ENCODE measurements at regions not wholly inside any gene's neighbourhood (a gene's known extent, or its start where the extent isn't known, plus 50 kb on each side); places are given as distances from the start of the nearest gene placed in this dataset.
"Not testable (repeated sequence)": the region's sequence is repeated elsewhere in the genome, so short reads cannot be mapped to it uniquely, and the experiment has no call there.

GRCh38 chr2:61677942-61678341 lies 139.8 kb upstream of the XPO1 start:
- DNase-seq (ENCODE audit: low spot score) (no peak), FAIRE-seq (no peak)

- DNase-seq (ENCODE audit: low spot score) (no peak), FAIRE-seq (no peak)
Observed at GRCh38 chr2:61677306-61677705, 139.2 kb upstream of the XPO1 start.

- DNase-seq (ENCODE audit: low spot score) (no peak), FAIRE-seq (no peak)
Observed at GRCh38 chr2:61675204-61675603, 137.0 kb upstream of the XPO1 start.

GRCh38 chr2:61671561-61672315 lies 133.6 kb upstream of the XPO1 start:
- DNase-seq (ENCODE audit: low spot score) (no peak), FAIRE-seq (no peak)

DNA sequence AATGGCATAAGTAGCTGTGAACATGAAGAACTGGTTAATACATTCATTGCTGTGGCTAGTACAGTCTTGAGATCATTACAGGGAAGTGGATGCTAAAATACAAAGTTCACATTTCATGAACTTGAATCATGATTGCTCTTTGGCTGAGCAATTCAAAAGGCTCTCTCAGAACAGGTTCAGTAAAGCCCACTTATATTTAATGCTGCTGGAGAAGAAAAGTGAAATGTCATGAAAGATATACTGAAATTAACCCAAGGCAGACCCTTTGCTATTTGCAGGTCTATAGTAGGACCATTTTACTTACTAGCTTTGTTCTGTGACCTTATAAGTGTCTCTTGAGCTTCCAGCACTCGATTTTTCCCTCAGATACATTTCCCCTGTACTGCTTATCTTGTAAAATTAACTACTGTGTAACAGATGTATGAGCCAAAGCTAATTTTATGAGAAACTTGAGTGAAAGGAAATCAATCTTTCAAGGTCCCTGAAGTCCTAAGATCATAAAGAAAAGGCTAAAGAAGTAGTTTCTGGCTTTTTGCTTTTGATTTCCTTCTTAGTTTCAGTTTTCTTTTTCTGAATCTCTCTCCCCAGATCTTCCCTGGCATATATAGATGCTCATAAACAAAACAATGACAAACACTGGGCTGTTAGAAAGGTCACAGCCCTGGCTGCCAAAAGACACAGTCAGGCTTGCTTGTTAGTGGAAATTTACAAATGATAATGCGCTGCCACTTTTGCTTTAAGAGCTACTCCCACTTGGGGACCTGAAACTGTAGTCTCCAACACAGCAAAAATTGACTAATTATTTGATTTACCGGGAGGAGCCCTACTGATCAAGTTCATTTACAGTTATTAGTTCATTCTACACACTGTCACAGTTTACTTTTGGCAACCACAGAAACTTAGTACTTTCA lies 132.7 kb upstream of the XPO1 start:
- FAIRE-seq, result no peak
- DNase-seq (ENCODE audit: low spot score), result no peak

- DNase-seq (ENCODE audit: low spot score), result no peak
- no peak for FAIRE-seq
Observed at GRCh38 chr2:61664190-61664589, 126.0 kb upstream of the XPO1 start.

- FAIRE-seq (no peak), DNase-seq (ENCODE audit: low spot score) (no peak)
Observed at GRCh38 chr2:61662990-61663389, 124.8 kb upstream of the XPO1 start.

- DNase-seq (ENCODE audit: low spot score), result no peak
- no peak for FAIRE-seq
Observed at GRCh38 chr2:61660511-61661388, 122.6 kb upstream of the XPO1 start.

DNA sequence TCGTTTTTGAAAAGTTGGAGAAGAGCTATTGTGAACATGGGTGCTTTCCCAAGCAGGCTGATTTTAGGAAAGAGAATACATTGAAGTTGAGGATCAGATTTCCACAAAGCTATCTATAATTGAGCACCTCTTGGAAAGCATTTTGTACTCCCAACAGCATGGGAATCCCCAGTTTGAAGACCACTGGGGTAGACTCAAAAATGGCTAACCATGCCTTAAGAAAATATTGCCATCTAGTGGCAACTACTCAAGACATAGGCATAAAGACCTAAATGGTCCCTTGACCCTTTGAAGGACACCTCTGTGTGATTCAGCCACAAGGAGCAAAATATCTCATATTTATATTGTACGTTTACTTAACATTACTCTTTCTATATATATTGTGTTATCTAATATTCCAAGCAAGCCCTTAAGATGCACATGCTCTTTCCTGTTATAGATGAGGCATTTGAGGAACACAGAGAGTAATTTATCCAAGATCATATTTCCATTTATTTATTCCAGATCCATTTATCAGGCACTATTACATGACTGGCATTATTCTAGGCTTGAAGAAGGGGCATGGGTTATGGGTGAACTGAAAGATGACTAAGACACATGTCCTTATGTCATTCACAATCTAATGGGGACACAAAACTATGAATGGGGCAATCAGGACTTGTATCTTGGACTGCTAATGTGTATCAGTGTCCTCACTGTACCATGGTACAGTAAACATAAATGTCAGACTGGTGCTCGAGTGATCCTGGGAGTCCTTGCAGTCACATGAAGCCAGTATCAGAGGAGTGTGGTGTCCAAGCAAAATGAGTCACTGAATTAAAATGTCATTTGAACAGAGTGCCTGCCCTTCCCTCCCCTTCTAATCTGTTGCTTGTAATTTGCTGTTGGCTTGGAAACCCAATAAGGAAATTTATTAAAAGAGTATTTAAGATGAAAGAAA lies 121.0 kb upstream of the XPO1 start:
- DNase-seq (ENCODE audit: low spot score) (peak; percentile 51), FAIRE-seq (no peak)

GRCh38 chr2:61649946-61650345 lies 111.8 kb upstream of the XPO1 start:
- not testable (repeated sequence) for DNase-seq (ENCODE audit: low spot score); FAIRE-seq

DNA sequence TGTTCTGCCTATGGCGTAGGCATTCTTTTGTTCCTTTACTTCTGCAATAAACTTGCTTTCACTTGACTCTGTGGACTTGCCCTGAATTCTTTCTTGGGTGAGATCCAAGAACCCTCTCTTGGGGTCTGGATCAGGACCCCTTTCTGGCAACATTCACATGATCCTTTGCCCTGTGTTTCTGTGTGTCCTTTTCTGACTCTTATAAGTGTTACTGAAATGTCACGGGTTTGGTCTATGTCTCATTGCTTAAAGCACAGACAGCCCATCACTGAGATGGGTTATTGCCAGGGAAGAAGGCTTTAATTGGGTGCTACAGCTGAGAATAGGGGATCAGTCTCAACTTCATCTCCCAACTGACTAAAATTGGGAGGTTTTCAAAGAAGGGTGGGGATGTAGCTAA lies 110.9 kb upstream of the XPO1 start:
- FAIRE-seq, result no peak
- no peak for DNase-seq (ENCODE audit: low spot score)

GRCh38 chr2:61647044-61647443 lies 108.9 kb upstream of the XPO1 start:
- no peak for FAIRE-seq
- DNase-seq (ENCODE audit: low spot score), result no peak

DNA sequence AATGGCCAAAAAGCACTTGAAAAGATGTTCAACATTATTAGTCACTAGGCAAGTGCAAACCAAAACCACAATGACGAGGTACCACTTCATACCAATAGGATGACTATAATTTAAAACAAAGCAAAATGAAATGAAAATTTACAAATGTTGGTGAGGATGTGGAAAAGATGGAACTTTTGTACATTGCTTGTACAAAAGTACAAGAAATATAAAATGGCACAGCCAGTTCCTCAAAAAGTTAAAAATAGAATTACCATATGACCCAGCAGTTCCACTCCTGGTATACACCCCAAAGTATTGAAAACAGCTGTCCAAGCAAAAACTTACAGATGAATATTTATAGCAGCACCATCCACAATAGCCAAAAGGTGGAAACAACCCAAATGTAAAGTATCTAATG lies 107.8 kb upstream of the XPO1 start:
- peak; percentile 43 for DNase-seq (ENCODE audit: low spot score)
- peak; percentile 62 for FAIRE-seq

- not testable (repeated sequence) for FAIRE-seq; DNase-seq (ENCODE audit: low spot score)
Observed at GRCh38 chr2:61643153-61643552, 105.0 kb upstream of the XPO1 start.

DNA sequence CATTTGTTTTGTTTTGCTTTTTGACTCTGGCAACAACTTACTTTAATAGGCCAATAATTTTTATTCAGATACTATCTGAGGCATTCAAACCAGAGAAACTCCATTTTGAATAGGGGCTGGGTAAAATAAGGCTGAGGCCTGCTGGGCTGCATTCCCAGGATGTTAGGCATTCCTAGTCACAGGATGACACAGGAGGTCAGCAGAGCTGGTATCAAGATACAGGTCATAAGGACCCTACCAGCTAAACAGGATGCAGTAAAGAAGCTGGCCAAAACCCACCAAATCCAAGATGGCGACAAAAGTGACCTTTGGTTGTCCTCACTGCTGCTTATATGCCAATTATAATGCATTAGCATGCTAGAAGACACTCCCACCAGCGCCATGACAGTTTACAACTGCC lies 102.2 kb upstream of the XPO1 start:
- DNase-seq (ENCODE audit: low spot score), result no peak
- FAIRE-seq, result no peak

- FAIRE-seq, result no peak
- no peak for DNase-seq (ENCODE audit: low spot score)
Observed at GRCh38 chr2:61639721-61640120, 101.6 kb upstream of the XPO1 start.

DNA sequence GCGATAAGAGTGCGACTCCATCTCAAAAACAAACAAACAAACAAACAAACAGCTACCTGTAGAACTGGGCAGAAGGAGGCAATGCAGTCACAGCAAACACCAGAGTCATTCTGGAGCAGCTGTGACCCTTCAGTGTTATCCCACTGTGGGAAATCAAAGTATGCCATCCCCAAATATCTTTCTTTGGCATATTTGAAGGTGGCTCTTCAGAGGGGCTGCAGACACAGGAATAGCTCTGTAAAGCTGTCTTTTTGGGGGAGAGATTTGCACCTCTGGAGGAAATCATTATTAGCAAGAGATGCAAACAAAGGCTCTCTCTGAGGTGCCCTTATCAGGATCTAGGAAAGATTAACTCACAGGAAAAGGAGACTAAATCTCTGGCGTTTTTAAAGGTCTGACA lies 98.5 kb upstream of the XPO1 start:
- FAIRE-seq (no peak), DNase-seq (ENCODE audit: low spot score) (no peak)

DNA sequence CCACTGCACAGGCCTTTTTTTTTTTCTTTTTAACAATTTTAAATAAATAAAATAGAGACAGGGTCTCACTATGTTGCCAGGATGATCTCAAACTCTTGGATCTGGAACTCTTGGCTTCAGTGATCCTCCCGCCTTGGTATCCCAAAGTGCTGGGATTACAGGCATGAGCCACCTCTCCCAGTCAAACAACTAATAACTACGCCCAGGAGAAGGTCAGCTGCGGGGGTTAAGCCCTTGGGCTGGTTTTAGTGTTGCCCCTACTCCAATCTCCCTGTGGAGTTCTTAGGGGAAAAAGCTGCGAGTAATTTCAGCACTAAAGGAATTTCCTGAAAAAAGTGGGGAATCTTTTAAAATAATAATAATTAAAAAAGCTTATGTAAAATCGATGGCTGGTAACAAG lies 96.4 kb upstream of the XPO1 start:
- FAIRE-seq (no peak), DNase-seq (ENCODE audit: low spot score) (no peak)

DNA sequence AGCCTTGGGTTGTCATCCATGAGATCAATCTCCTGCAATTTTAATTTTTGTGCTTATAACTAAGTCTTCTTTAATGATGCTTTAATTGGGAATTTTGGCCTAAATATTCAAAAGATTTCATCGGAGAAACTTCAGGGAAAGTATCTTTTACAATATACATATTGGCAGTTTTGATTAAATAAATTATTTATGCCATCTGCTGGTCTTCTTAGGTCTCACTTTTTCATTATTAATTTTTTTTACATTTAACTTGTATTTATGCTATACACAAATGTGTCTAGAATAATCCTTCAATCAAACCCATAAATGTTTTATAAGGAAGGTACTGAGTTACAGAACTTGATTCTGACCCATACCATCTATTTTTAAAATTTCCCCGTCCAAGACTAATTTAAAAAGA lies 95.1 kb upstream of the XPO1 start:
- no peak for DNase-seq (ENCODE audit: low spot score)
- no peak for FAIRE-seq

Measured in RCC 7860 (cell line).